Adrenal gland (tissue), 9 donors: ENCODE measurements at regions not wholly inside any gene's neighbourhood (a gene's known extent, or its start where the extent isn't known, plus 50 kb on each side); places are given as distances from the start of the nearest gene placed in this dataset.

Experiments
- DNase-seq, 7 donors: peaks; one replicate each; pipeline ENCODE4 v3.0.0-alpha.2; 2019 to 2020
- H3K27ac ChIP-seq, 5 donors: fragments of 200-600 bp; sonication (generic) in 4 of 5; 1 replicate in 3 of 5; 2 replicates in 2 of 5; pipeline versions ENCODE4 v1.5.1 to v1.8.0; 2016 to 2020; ENCODE audit warnings: mild to moderate bottlenecking in 1 of 5
- H3K27me3 ChIP-seq: fragments of 200-600 bp; 2 replicates; pipeline ENCODE4 v1.8.0; 2021
- H3K36me3 ChIP-seq, 2 donors: fragments of 200-600 bp; replicated peaks in 1 of 2; 1 replicate in 1 of 2; 2 replicates in 1 of 2; pipeline versions ENCODE4 v1.5.1 to v1.8.0; 2018 to 2022
- H3K4me1 ChIP-seq, 2 donors: fragments of 200-600 bp; replicated peaks in 1 of 2; 1 replicate in 1 of 2; 2 replicates in 1 of 2; pipeline versions ENCODE4 v1.5.1 to v1.8.0; 2018 to 2021
- H3K4me3 ChIP-seq, 4 donors: fragments of 200-600 bp; sonication (generic) in 3 of 4; one replicate each; pipeline ENCODE4 v1.5.1; 2016 to 2018
- H3K9me3 ChIP-seq, 3 donors: fragments of 200-600 bp; sonication (generic) in 1 of 3; replicated peaks in 1 of 3; 1 replicate in 2 of 3; 2 replicates in 1 of 3; pipeline versions ENCODE4 v1.5.1 to v1.8.0; 2016 to 2021
- CTCF ChIP-seq, 6 experiments: fragments of 450-650 bp in 4 of 6; fragments of 200-600 bp in 2 of 6; sonication (generic) in 1 of 6; IDR thresholded peaks; 1 replicate in 5 of 6; 2 replicates in 1 of 6; pipeline versions ENCODE4 v1.5.1 to v1.8.0; 2016 to 2021; ENCODE audit warnings: antibody characterized with exemption in 6 of 6, mild to moderate bottlenecking in 2 of 6, moderate library complexity in 1 of 6
- POLR2A ChIP-seq, 2 donors: fragments of 450-650 bp; IDR thresholded peaks; one replicate each; pipeline ENCODE4 v1.6.1; 2017; ENCODE audit warnings: antibody characterized with exemption in 2 of 2, mild to moderate bottlenecking in 2 of 2, moderate library complexity in 1 of 2
- WGBS, 4 donors: extraction: QIAGEN DNeasy Blood & Tissue Kit in 2 of 4; methylation state at CpG; one replicate each; pipeline versions ENCODE4 v1.1.5 to v1.1.7; 2013 to 2017; 5-methylcytosine and 5-hydroxymethylcytosine counted together
- intact Hi-C, 2 donors: fragments of 100-400 bp; cut with DNase I; formaldehyde crosslinking; loops; one replicate each; pipeline versions ENCODE4 v1.14.1 to v1.15.0; 2022 to 2023
- donor health status: healthy with polysubstance abuse.
- donor health status: Bipolar disorder and iron deficiency.
- donor health status: DM: yes; HTN: yes; CAD: no.
- donor health status: DM: no; HTN: no; CAD: no.
- donor health status: DM: no; HTN: no; CAD: no.

- Histone ChIP-seq H3K27me3 (no peaks in the 10 kb centered on the region), H3K27ac (no peak overlapping the region), H3K9me3 (no peaks in the 10 kb centered on the region), H3K4me1 (peaks cover 0 to 3% of the 10 kb centered on the region in 2 donors), H3K4me3 (no peak overlapping the region), H3K36me3 (no peaks in the 10 kb centered on the region)
- TF ChIP-seq POLR2A (IDR thresholded peaks at IDR 0.05) (no peak), CTCF (IDR thresholded peaks at IDR 0.05) (no peak)
- no peak for DNase-seq
- intact Hi-C loops, result no loop called here
- WGBS, 4 donors, result 74 to 86% (median 85%) methylated on average over 3 of the region's 3 CpGs
Observed at GRCh38 chr12:47362126-47362705, 282.5 kb upstream of the AMIGO2 start.

GRCh38 chr12:47361389-47362021 lies 281.7 kb upstream of the AMIGO2 start:
- 70 to 80% (median 74%) methylated on average over 7 of the region's 7 CpGs for WGBS, 4 donors
- TF ChIP-seq POLR2A (IDR thresholded peaks at IDR 0.05) (no peak), CTCF (IDR thresholded peaks at IDR 0.05) (no peak)
- H3K9me3 ChIP-seq, result no peaks in the 10 kb centered on the region
- H3K4me3 ChIP-seq, result no peak overlapping the region
- H3K36me3 ChIP-seq, result no peaks in the 10 kb centered on the region
- no peaks in the 10 kb centered on the region for H3K27me3 ChIP-seq
- H3K27ac ChIP-seq, result peak overlapping the region in 3 of 5 donors; percentile 35 to 62 (median 62)
- DNase-seq, result peak in 2 of 7 donors; percentile 6 to 16
- peaks cover 0 to 3% of the 10 kb centered on the region in 2 donors for H3K4me1 ChIP-seq
- intact Hi-C loops, result no loop called here

- H3K4me3 ChIP-seq, result no peak overlapping the region
- 44 to 62% (median 53%) methylated on average over 4 of the region's 4 CpGs for WGBS, 4 donors
Observed at GRCh38 chr12:47360771-47361388, 281.1 kb upstream of the AMIGO2 start.

More at GRCh38 chr12:47360771-47361388, 281.1 kb upstream of the AMIGO2 start:
- intact Hi-C loops, result no loop called here
- Histone ChIP-seq H3K4me1 (peaks cover 0 to 7% of the 10 kb centered on the region in 2 donors), H3K27me3 (no peaks in the 10 kb centered on the region), H3K27ac (peak overlapping the region in 3 of 5 donors; percentile 35 to 62 (median 62)), H3K36me3 (no peaks in the 10 kb centered on the region), H3K9me3 (no peaks in the 10 kb centered on the region)
- TF ChIP-seq CTCF (IDR thresholded peaks at IDR 0.05) (no peak), POLR2A (IDR thresholded peaks at IDR 0.05) (no peak)
- peak in 1 of 7 donors; percentile 10 for DNase-seq
